ENCODE measurements at regions not wholly inside any gene's neighbourhood (a gene's known extent, or its start where the extent isn't known, plus 50 kb on each side); places are given as distances from the start of the nearest gene placed in this dataset.

- TF ChIP-seq CTCF (conservative IDR thresholded peaks at IDR 0.05; ENCODE audit: low read depth, low read length) = no peak
- no peak for TF ChIP-seq CHD1 (IDR thresholded peaks at IDR 0.05; ENCODE audit: low read depth, low read length)
- no peak for TF ChIP-seq RFX5 (IDR thresholded peaks at IDR 0.05; ENCODE audit: low read depth, low read length)
- no peak for TF ChIP-seq POLR2A (IDR thresholded peaks at IDR 0.05; ENCODE audit: low read depth, low read length)
- no peak for TF ChIP-seq MAZ (IDR thresholded peaks at IDR 0.05; ENCODE audit: borderline replicate concordance, low read depth, low read length)
- TF ChIP-seq NFE2L2 (IDR thresholded peaks at IDR 0.05; ENCODE audit: low read depth, low read length) = no peak
Observed at GRCh38 chr11:45414088-45414487, 127.9 kb upstream of the SYT13 start.

Measured in IMR-90 (cell line).